ENCODE measurements at regions not wholly inside any gene's neighbourhood (a gene's known extent, or its start where the extent isn't known, plus 50 kb on each side); places are given as distances from the start of the nearest gene placed in this dataset.
A peak's percentile ranks its signal among the peaks of the same experiment; 100 is the strongest.
"Not testable (repeated sequence)": the region's sequence is repeated elsewhere in the genome, so short reads cannot be mapped to it uniquely, and the experiment has no call there.

DNA sequence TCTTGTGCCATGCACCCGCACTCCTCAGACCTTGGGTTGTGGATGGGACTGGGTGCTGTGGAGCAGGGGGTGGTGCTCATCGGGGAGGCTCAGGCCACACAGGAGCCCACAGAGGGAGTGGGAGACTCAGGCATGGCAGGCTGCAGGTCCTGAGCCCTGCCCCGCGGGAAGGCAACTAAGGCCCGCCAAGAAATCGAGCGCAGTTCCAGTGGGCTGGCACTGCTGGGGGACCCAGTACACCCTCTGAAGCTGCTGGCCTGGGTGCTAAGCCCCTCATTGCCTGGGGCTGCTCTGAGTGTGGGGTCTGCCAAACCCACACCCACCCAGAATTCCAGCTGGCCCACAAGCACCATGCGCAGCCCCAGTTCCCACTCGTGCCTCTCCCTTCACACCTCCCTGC lies 450.5 kb upstream of the FGF16 start:
- FAIRE-seq (no peak), DNase-seq (ENCODE audit: insufficient read length, low spot score) (no peak)
- no peak for TF ChIP-seq CTCF (IDR thresholded peaks at IDR 0.05; ENCODE audit: insufficient read depth, missing control alignments)

- FAIRE-seq (no peak), DNase-seq (ENCODE audit: insufficient read length, low spot score) (no peak)
- TF ChIP-seq CTCF (IDR thresholded peaks at IDR 0.05; ENCODE audit: insufficient read depth, missing control alignments) = no peak
Observed at GRCh38 chrX:77003530-77003929, 443.7 kb upstream of the FGF16 start.

GRCh38 chrX:77003956-77004355 lies 443.2 kb upstream of the FGF16 start:
- TF ChIP-seq CTCF (IDR thresholded peaks at IDR 0.05; ENCODE audit: insufficient read depth, missing control alignments) = no peak
- FAIRE-seq (no peak), DNase-seq (ENCODE audit: insufficient read length, low spot score) (no peak)

DNA sequence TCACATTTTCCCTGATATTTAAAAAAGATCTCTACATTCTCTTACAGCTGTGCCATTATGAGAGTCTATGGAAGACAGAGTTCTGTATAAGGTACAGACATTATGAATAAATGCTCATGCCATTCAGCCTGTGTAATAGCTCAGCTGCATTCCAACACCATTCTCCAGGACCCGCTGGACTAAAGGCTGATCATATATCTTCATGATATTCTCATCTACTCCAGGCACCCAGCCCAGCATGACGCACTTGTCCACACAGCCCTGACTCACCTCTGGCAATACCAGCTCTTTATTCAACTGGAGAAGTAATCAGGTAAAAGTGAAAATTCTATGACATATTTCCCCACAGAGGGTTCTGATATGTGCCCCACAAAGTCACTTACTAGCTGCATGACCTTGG lies 437.5 kb upstream of the FGF16 start:
- no peak for TF ChIP-seq CTCF (IDR thresholded peaks at IDR 0.05; ENCODE audit: insufficient read depth, missing control alignments)
- FAIRE-seq = no peak
- no peak for DNase-seq (ENCODE audit: insufficient read length, low spot score)

GRCh38 chrX:77014377-77015372 lies 432.5 kb upstream of the FGF16 start:
- no peak for TF ChIP-seq CTCF (IDR thresholded peaks at IDR 0.05; ENCODE audit: insufficient read depth, missing control alignments)
- peak; percentile 8 for DNase-seq (ENCODE audit: insufficient read length, low spot score)
- FAIRE-seq = peak; percentile 83

DNA sequence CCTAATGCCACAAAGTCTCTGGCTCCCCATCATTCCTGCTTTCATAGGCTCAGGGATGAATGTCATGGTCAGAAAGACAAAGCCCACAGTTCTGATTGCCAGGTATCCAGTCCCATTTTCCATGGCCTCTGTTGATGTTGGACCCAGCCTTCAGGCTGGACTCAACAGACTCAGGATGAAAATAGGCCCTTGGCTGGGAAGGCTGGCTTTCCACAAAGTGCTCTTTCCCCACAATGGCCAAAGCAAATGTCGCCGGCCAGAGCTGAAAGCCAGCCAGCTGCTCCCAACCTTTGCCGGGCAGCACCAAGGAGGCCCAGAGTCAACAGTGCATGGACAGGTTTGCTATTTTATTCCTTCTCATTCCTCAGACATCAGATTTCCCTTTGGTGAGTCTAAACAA lies 430.1 kb upstream of the FGF16 start:
- TF ChIP-seq CTCF (IDR thresholded peaks at IDR 0.05; ENCODE audit: insufficient read depth, missing control alignments) = no peak
- FAIRE-seq (no peak), DNase-seq (ENCODE audit: insufficient read length, low spot score) (no peak)

DNA sequence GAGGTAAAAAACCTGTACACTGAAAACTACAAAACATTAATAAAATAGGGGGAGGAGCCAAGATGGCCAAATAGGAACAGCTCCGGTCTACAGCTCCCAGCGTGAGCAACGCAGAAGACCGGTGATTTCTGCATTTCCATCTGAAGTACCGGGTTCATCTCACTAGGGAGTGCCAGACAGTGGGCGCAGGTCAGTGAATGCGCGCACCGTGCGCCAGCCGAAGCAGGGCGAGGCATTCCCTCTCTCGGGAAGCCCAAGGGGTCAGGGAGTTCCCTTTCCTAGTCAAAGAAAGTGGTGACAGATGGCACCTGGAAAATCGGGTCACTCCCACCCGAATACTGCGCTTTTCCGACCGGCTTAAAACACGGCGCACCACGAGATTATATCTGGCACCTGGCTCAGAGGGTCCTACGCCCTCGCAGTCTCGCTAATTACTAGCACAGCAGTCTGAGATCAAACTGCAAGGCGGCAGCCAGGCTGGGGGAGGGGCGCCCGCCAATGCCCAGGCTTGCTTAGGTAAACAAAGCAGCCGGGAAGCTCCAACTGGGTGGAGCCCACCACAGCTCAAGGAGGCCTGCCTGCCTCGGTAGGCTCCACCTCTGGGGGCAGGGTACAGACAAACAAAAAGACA lies 400.9 kb upstream of the FGF16 start:
- not testable (repeated sequence) for FAIRE-seq

More for the DNA sequence above, 400.9 kb upstream of the FGF16 start:
- DNase-seq (ENCODE audit: insufficient read length, low spot score) = not testable (repeated sequence)

All from D721Med (cell line).